Activated CD4-positive, alpha-beta T cell treated with anti-CD3 and anti-CD28 coated beads, Interleukin-10, Interleukin-2, amounts not matched to agents 100 ng/mL and 50 ng/mL, durations not matched to agents 16 hours and 8 hours (primary cell): ENCODE measurements at regions not wholly inside any gene's neighbourhood (a gene's known extent, or its start where the extent isn't known, plus 50 kb on each side); places are given as distances from the start of the nearest gene placed in this dataset.
"Not testable (repeated sequence)": the region's sequence is repeated elsewhere in the genome, so short reads cannot be mapped to it uniquely, and the experiment has no call there.

ENCODE experiments used
- DNase-seq: peaks from one replicate; pipeline ENCODE4 v3.0.0-alpha.2; 2020

GRCh38 chrX:66110112-66110511 is 53.9 kb upstream of the HEPH start:
- DNase-seq = peak; percentile 45

GRCh38 chrX:66107860-66108259 is 56.2 kb upstream of the HEPH start:
- not testable (repeated sequence) for DNase-seq

GRCh38 chrX:66102398-66102797 is 61.6 kb upstream of the HEPH start:
- DNase-seq = not testable (repeated sequence)

GRCh38 chrX:66098162-66098561 is 58.3 kb upstream of the VSIG4 start:
- peak; percentile 4 for DNase-seq

- not testable (repeated sequence) for DNase-seq
Observed at GRCh38 chrX:66096987-66097386, 57.1 kb upstream of the VSIG4 start.

- DNase-seq = not testable (repeated sequence)
Observed at GRCh38 chrX:66090004-66090403, 50.1 kb upstream of the VSIG4 start.
